Ectodermal cell (in vitro differentiated cells): ENCODE measurements at regions not wholly inside any gene's neighbourhood (a gene's known extent, or its start where the extent isn't known, plus 50 kb on each side); places are given as distances from the start of the nearest gene placed in this dataset.

Experiments used
- H3K27ac ChIP-seq: 2 replicates; pipeline ENCODE4 v1.7.0; 2013; ENCODE audit warnings: mild to moderate bottlenecking, low read depth, low read length; ENCODE audit not compliant: insufficient read depth, poor library complexity, severe bottlenecking
- H3K27me3 ChIP-seq: 2 replicates; pipeline ENCODE4 v1.7.0; 2013; ENCODE audit warnings: mild to moderate bottlenecking, low read length; ENCODE audit not compliant: insufficient read depth, control insufficient read depth, poor library complexity, severe bottlenecking
- H3K36me3 ChIP-seq: one replicate; pipeline ENCODE4 v1.7.0; 2013; ENCODE audit warnings: low read length; ENCODE audit not compliant: control insufficient read depth, insufficient read depth
- H3K4me1 ChIP-seq: one replicate; pipeline ENCODE4 v1.7.0; 2013; ENCODE audit warnings: low read length; ENCODE audit not compliant: control insufficient read depth, insufficient read depth
- H3K4me3 ChIP-seq: 2 replicates; pipeline ENCODE4 v1.7.0; 2013; ENCODE audit warnings: low read depth, low read length, control low read depth; ENCODE audit not compliant: insufficient read depth
- H3K9me3 ChIP-seq: 2 replicates; pipeline ENCODE4 v1.7.0; 2013; ENCODE audit warnings: mild to moderate bottlenecking, low read length, moderate library complexity; ENCODE audit not compliant: control insufficient read depth
- WGBS, 2 experiments: methylation state at CpG; one replicate each; pipeline ENCODE4 v1.1.7; 2013; ENCODE audit warnings: missing lambda C conversion rate in 2 of 2; 5-methylcytosine and 5-hydroxymethylcytosine counted together

DNA sequence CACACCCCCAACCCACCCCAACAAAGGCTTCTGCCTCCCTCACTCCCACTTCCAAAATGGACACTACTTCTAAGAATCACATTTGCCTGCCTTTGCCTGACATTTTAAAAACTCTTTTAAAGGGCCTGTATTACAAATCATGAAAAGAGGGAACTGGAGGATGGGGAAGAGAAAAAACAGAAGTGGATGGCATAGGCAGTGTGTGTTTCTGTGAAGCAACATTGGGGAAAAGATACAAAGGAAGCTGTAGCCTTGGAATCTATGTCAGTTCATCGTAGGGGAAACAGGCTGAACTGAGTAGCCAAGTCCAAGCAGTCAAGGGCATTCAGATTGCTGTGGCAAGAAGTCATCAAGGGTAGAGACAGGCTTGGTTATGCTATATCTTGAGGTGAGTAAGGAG, 273.9 kb downstream of the BTG1 start:
- no peaks in the 10 kb centered on the region for H3K4me1 ChIP-seq
- no peak overlapping the region for H3K4me3 ChIP-seq
- H3K27me3 ChIP-seq = no peaks in the 10 kb centered on the region
- H3K27ac ChIP-seq = no peak overlapping the region
- no peaks in the 10 kb centered on the region for H3K36me3 ChIP-seq
- 88 to 96% methylated on average over 1 of the region's 1 CpG for WGBS, 2 experiments
- H3K9me3 ChIP-seq = no peaks in the 10 kb centered on the region

DNA sequence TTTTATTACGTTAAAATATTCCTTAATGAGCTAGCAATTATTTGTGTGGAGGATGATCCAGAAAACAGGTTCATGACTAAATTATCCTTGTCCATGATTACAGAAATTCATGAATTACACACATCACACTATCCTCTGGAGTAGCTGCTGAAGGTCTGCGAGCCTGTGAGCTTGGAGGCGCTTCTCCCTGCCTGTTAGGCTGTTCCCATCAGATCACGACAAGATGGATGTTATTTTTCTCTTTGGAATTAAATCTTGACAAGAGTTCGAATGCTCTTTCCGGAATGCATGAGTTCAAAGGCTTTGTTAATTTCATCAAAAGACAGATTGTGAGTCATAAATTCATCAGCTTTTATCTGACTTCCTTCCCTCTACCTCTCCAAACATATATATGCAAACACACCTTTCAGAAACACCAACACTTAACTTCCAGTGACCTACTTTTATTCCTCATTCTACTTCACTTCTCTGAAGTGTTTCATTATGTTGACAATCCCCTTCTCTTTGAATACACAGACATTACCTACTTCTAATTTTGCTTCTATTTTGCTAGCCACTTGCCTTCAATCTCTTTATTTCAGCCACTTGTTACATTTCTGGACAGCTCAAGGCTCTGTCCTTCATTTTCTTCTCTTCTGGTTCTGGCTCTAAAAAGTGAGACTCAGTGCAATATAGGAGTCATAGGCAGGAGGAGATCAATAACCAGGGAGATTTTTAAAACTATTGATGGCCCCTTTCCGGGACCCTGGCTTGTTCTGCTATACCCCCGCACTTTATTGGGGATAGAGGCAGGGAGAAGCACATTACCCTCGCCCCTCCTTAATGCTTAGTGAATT, 274.6 kb downstream of the BTG1 start:
- Histone ChIP-seq H3K4me3 (no peak overlapping the region), H3K27ac (no peak overlapping the region), H3K36me3 (no peaks in the 10 kb centered on the region), H3K27me3 (no peaks in the 10 kb centered on the region), H3K9me3 (no peaks in the 10 kb centered on the region), H3K4me1 (no peaks in the 10 kb centered on the region)
- WGBS, 2 experiments = 95 to 96% methylated on average over 8 to 9 of the region's 9 CpGs

- no peak overlapping the region for H3K27ac ChIP-seq
- no peak overlapping the region for H3K4me3 ChIP-seq
- H3K4me1 ChIP-seq = no peaks in the 10 kb centered on the region
- 90% methylated on average over 2 to 4 of the region's 4 CpGs for WGBS, 2 experiments
- H3K27me3 ChIP-seq = no peaks in the 10 kb centered on the region
- H3K9me3 ChIP-seq = no peaks in the 10 kb centered on the region
- H3K36me3 ChIP-seq = no peaks in the 10 kb centered on the region
Observed at GRCh38 chr12:91868054-91868453, 277.6 kb downstream of the BTG1 start.

DNA sequence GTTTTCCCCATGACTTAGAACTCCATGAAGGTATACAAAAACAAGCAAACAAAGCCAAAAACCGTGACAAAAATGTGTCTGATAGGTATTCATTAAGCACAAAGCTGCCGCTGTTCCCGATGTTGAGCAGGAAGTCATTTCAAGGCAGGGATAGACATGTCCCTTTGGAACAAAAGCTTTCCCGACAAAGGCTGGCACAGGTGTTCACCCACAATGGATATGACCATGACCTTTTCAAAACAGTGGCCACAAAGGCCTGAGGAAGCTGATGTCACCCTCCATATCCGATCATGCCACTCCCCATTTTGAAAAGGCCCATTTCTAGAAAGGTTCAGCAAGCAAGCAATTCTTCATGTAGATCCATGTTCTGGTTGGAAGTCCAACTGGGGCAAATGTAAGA, 279.1 kb downstream of the BTG1 start:
- Histone ChIP-seq H3K9me3 (no peaks in the 10 kb centered on the region), H3K4me3 (no peak overlapping the region), H3K4me1 (no peaks in the 10 kb centered on the region), H3K36me3 (no peaks in the 10 kb centered on the region), H3K27ac (no peak overlapping the region), H3K27me3 (no peaks in the 10 kb centered on the region)
- 90 to 93% methylated on average over 5 of the region's 5 CpGs for WGBS, 2 experiments

- Histone ChIP-seq H3K36me3 (no peaks in the 10 kb centered on the region), H3K4me3 (no peak overlapping the region), H3K4me1 (no peaks in the 10 kb centered on the region), H3K9me3 (no peaks in the 10 kb centered on the region), H3K27ac (no peak overlapping the region), H3K27me3 (no peaks in the 10 kb centered on the region)
- 88 to 95% methylated on average over 3 of the region's 3 CpGs for WGBS, 2 experiments
Observed at GRCh38 chr12:91863702-91864101, 281.9 kb downstream of the BTG1 start.

DNA sequence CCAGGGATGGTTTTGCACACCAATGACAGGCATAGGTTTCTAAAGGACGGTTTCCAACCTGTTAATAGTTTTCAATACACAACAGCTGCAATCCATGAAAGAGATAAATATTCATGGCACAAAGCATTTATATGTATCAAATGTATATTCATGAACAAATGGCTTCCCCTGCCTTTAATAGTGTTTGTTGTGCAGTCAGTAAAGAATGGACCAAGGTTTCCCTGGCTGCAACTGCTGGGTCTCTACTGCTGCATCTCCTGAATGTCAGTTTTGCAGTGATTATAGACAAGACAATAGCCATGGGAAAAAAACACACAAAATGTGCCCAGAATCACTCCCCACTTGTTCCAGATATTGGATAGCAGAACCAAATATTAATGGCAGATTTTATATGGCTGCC, 284.1 kb downstream of the BTG1 start:
- no peak overlapping the region for H3K27ac ChIP-seq
- no peaks in the 10 kb centered on the region for H3K27me3 ChIP-seq
- WGBS, 2 experiments = no CpG with 5 or more reads among the region's 1 CpG
- H3K4me1 ChIP-seq = no peaks in the 10 kb centered on the region
- no peaks in the 10 kb centered on the region for H3K9me3 ChIP-seq
- no peaks in the 10 kb centered on the region for H3K36me3 ChIP-seq
- H3K4me3 ChIP-seq = no peak overlapping the region

GRCh38 chr12:91859347-91859746, 286.3 kb downstream of the BTG1 start:
- no peaks in the 10 kb centered on the region for H3K4me1 ChIP-seq
- 96 to 97% methylated on average over 2 of the region's 2 CpGs for WGBS, 2 experiments

DNA sequence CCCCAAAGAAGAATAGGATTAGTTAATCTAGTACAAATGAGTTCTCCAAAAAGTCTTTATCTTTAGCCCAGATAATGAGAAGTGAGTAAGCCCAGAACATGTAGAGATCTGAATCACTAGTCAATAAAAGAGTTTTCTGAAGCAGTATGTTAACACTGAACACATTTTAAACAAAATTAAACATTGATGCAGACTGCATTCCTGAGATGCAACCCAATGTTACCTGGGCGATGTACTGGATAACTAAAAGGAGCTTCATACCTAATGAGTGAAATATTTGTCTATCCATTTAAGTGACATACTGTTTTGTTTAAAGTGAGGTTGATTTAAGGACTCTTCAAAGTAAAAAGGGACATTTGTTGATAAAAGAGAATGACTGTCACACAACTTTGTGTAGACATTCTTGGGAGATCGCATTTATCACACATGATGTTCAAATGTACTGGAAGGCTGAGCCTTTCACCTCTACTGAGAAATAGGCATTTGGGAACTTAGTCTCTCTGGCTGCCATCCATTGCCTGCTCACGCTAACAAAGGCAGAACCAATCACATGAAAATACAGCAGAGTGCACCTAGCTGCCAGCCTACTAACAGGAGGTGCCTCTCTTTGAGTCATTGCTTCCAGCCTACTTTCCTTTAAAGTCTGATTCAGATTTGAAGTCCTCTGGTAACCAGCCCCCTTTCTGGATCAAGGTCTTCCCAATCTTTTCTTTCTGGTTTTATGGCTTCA, 287.7 kb downstream of the BTG1 start:
- Histone ChIP-seq H3K36me3 (no peaks in the 10 kb centered on the region), H3K27me3 (no peaks in the 10 kb centered on the region), H3K27ac (no peak overlapping the region), H3K4me1 (no peaks in the 10 kb centered on the region), H3K9me3 (no peaks in the 10 kb centered on the region), H3K4me3 (no peak overlapping the region)
- WGBS, 2 experiments = 94 to 95% methylated on average over 3 of the region's 3 CpGs

More at GRCh38 chr12:91859347-91859746, 286.3 kb downstream of the BTG1 start:
- Histone ChIP-seq H3K9me3 (no peaks in the 10 kb centered on the region), H3K36me3 (no peaks in the 10 kb centered on the region), H3K4me3 (no peak overlapping the region), H3K27me3 (no peaks in the 10 kb centered on the region), H3K27ac (no peak overlapping the region)

- no peak overlapping the region for H3K4me3 ChIP-seq
- no peaks in the 10 kb centered on the region for H3K9me3 ChIP-seq
- H3K27me3 ChIP-seq = no peaks in the 10 kb centered on the region
- no peaks in the 10 kb centered on the region for H3K4me1 ChIP-seq
- no peak overlapping the region for H3K27ac ChIP-seq
- 0% methylated on average over 1 of the region's 1 CpG for WGBS, 2 experiments
- H3K36me3 ChIP-seq = no peaks in the 10 kb centered on the region
Observed at GRCh38 chr12:91854725-91855124, 290.9 kb downstream of the BTG1 start.

- no peaks in the 10 kb centered on the region for H3K9me3 ChIP-seq
- WGBS, 2 experiments = 87% methylated on average over 5 of the region's 5 CpGs
Observed at GRCh38 chr12:91853350-91854127, 292.1 kb downstream of the BTG1 start.

More at GRCh38 chr12:91853350-91854127, 292.1 kb downstream of the BTG1 start:
- Histone ChIP-seq H3K4me3 (no peak overlapping the region), H3K27ac (no peak overlapping the region), H3K4me1 (no peaks in the 10 kb centered on the region), H3K36me3 (no peaks in the 10 kb centered on the region), H3K27me3 (no peaks in the 10 kb centered on the region)
